ENCODE measurements at regions not wholly inside any gene's neighbourhood (a gene's known extent, or its start where the extent isn't known, plus 50 kb on each side); places are given as distances from the start of the nearest gene placed in this dataset.
"Not testable (repeated sequence)": the region's sequence is repeated elsewhere in the genome, so short reads cannot be mapped to it uniquely, and the experiment has no call there.

DNA sequence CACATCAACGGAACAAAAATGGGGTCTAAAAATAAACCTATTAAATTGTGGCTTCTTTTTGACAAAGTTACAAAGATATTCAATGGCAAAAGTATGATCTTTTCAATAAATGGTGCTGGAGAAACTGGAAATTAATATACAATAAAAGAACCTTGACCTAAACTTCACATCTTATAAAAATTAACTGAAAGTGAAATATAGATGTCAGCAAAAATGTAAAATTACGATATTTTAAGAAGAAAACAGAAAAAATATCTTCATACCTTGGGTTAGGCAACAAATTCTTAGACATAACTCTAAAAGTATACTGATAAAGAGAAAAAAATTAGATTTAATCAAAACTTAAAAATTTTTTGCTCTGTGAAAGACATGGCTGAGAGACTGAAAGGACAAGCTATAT lies 1909.5 kb upstream of the CDH9 start:
- DNase-seq (ENCODE audit: low spot score in 2 of 2) (no peak), FAIRE-seq (no peak)

DNA sequence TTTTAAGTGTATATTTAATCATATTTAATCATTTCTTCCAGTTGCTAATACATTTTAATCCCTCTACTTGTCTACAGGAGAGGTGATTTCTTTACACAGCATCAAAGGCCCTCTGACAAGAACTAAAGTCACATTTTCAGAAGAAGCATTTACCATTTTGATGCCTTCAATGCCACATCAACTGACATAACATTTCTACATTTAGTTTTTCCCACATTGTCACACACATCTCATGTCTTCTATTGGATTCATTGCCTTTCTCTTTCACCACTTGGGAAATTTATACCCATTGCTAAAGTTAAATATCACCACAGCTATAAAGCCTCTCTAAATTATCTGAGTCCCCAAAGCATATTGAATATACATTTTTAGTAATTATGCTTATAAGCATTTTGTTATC lies 1907.5 kb upstream of the CDH9 start:
- FAIRE-seq (no peak), DNase-seq (ENCODE audit: low spot score in 2 of 2) (no peak)

GRCh38 chr5:28929366-28929765 lies 1891.0 kb upstream of the CDH9 start:
- FAIRE-seq; DNase-seq (ENCODE audit: low spot score in 2 of 2): not testable (repeated sequence)

DNA sequence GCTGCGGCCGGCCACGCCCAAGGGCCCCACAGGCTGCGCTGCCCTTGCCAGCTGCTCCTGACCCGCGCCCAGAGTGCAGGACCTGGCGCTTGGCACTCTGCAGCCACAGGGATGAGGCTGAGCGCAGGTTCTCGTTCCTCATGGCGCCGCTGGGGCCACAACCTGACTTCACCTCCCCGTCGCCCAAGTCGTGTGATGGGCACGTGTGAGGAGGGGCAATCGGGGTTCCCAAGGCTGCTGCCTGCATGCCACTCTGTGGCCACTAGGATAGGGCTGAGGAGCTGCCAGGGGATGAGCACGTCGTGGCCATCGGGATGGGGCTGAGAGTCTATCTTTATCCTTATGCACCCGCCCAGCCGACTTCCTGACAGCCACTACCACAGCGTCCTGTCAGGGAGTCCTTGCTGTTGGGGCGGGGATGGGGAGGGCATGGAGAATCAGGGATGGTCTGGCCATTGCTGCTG lies 1890.0 kb upstream of the CDH9 start:
- DNase-seq (ENCODE audit: low spot score in 2 of 2); FAIRE-seq: not testable (repeated sequence)

GRCh38 chr5:28927559-28928326 lies 1889.4 kb upstream of the CDH9 start:
- FAIRE-seq (no peak), DNase-seq (ENCODE audit: low spot score in 2 of 2) (no peak)

DNA sequence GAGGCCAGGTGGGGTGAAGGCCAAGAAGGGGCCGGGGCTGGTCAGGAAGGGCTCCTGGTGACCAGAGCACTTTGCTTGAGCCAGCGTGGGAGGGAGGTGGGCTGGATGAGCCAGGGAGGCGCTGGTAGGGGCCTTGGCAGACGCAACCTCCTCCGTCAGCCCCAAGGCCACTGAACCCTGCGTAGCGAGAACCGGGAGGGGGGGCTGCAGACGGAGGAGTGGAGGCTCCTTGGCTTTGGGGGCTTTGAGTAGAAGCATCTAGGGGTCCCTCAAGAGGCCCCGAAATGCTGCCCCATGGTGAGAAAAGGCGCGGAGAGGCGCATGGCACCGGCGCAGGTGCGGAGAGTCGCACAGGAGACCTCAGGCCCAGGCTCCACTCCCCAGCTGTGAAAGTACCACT lies 1888.0 kb upstream of the CDH9 start:
- FAIRE-seq (no peak), DNase-seq (ENCODE audit: low spot score in 2 of 2) (no peak)

DNA sequence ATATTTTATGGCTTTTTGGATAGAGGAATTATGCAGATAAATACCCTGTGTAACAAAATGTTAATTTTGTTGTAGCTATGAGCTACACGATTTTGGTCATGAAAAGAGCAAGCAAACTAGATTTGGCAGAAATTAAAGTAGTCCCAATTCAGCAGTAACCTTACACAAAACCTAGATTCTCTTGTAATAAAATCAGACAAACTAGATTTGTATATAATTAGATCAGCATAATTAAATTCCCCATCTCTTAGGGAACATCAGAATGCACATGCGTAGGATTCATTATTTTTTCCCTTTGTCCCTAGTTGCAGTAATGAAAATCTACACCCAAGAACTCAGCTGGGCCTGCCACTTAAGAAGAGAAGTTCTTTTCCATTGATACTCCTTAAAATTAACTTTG lies 1879.2 kb upstream of the CDH9 start:
- no peak for FAIRE-seq
- DNase-seq (ENCODE audit: low spot score in 2 of 2): no peak

DNA sequence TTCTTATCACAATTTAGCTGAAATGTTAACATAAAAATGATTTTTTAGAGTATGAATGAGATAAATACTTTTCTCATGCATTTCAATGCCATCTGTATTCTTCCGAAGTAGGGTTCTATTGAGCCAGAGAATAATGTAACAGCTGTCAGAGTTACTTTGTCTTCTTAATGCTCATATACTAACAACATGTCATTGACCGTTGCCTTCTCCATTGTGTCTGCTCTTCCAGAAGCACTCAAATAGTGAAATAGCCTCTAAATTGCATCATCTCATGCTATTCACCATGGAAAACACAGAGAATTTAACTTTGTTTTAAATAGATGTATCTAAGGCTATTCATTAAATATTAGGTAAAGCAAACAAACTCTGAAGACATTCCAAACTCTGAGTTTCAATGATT lies 1875.9 kb upstream of the CDH9 start:
- FAIRE-seq (no peak), DNase-seq (ENCODE audit: low spot score in 2 of 2) (no peak)

- no peak for DNase-seq (ENCODE audit: low spot score in 2 of 2)
- FAIRE-seq: no peak
Measured at GRCh38 chr5:28903643-28904042, 1865.3 kb upstream of the CDH9 start.

- FAIRE-seq: no peak
- no peak for DNase-seq (ENCODE audit: low spot score in 2 of 2)
Measured at GRCh38 chr5:28896949-28897348, 1858.6 kb upstream of the CDH9 start.

GRCh38 chr5:28880936-28881335 lies 1842.5 kb upstream of the CDH9 start:
- DNase-seq (ENCODE audit: low spot score in 2 of 2) (no peak), FAIRE-seq (no peak)

GRCh38 chr5:28877050-28877449 lies 1838.7 kb upstream of the CDH9 start:
- FAIRE-seq (no peak), DNase-seq (ENCODE audit: low spot score in 2 of 2) (no peak)

DNA sequence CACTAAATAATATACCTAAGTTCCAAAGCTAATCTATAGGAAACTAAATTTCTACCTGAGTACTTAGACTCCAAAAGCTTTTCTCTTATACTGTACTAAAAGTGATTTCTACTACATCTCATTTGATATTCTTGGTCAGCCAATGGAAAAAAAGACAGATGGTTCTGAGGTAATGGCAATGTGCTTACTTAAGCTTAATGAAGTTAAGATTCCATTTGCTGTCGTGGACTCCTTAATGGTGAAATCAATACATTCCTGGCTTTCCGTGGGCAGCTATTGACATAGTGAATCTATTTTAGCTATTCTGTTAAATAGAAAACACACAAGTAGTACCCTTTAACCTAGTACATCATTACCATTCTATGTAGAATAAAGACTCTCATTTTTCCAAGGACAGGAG lies 1825.6 kb upstream of the CDH9 start:
- FAIRE-seq: no peak
- DNase-seq (ENCODE audit: low spot score in 2 of 2): no peak

- no peak for FAIRE-seq
Measured at GRCh38 chr5:28862860-28863196, 1824.4 kb upstream of the CDH9 start.

DNA sequence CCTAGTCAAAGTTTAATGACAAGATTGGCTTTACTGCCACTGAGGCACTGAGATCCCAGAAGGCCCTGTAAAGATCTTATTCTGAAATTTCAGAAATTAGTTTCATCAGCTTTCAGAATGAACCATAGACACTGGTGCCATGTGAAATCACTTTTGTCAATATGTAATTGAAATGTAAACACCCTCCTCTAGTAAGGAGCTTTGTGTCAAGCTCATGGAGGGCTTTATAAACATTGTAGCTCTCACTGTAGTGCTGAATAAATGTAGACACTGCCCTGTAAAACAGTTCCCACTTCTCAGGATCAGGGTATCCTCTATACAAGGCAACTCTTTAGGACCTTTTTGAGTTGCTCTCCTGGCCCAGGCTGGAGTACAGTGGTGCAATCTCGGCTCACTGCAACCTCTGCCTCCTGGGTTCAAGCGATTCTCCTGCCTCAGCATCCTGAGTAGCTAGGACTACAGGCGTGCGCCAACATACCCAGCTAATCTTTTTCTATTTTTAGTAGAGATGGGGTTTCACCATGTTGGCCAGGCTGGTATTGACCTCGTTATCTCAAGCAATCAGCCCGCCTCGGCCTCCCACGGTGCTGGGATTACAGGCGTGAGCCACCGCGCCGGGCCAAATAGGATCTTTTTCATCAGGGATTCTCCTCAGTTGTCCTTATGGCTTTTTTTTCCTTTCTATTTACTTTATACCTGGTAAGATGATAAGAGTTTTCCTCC lies 1823.9 kb upstream of the CDH9 start:
- FAIRE-seq (no peak), DNase-seq (ENCODE audit: low spot score in 2 of 2) (no peak)

More at GRCh38 chr5:28862860-28863196, 1824.4 kb upstream of the CDH9 start:
- DNase-seq (ENCODE audit: low spot score in 2 of 2): no peak

- FAIRE-seq (no peak), DNase-seq (ENCODE audit: low spot score in 2 of 2) (no peak)
Measured at GRCh38 chr5:28855626-28856025, 1817.2 kb upstream of the CDH9 start.

DNA sequence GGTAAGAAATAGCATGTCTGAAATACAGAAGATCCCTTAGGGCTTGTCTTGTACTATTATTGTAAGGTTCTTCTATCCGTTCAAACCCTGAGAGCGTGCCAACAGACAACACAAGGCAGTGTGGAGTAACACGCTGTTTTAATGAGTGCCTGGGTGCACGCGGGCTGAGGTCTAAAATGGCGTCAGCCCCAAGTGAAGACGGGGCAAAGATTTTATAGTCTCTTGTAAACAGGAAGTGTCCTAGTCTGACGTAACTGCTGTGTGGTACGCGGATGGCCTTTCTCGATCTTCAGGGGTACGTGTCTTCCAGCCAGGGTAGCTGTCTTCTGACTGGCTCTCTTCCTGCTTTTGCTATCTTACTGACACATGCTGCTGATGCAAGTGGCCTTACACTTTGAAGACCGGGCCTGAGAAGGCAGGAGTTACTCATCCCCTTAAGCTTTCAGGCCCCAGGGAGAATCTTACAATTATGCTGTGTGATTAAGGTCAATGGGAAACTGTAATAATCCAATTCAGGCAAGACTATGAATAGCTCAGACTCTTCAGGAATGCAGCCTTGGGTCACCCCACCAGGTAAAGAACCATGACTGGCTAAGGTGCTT lies 1812.0 kb upstream of the CDH9 start:
- FAIRE-seq (no peak), DNase-seq (ENCODE audit: low spot score in 2 of 2) (no peak)

- no peak for DNase-seq (ENCODE audit: low spot score in 2 of 2)
- no peak for FAIRE-seq
Measured at GRCh38 chr5:28831042-28831441, 1792.7 kb upstream of the CDH9 start.

DNA sequence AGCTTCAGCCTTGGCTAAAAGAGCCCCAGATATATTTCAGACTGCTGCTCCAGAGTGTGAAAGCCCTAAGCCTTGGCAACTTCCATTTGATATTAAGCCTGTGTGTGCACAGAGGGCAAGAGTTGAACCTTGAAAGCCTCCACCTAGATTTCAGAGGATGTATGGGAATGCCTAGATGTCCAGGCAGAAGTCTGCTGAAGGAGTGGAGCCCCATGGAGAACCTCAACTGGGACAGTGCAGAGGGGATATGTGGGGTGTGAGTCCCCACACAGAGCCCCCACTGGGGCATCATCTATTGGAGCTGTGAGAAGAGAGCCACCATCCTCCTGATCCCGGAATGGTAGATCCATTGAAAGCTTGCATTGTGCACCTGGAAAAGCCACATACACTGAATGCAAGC lies 1784.8 kb upstream of the CDH9 start:
- no peak for FAIRE-seq
- no peak for DNase-seq (ENCODE audit: low spot score in 2 of 2)

DNA sequence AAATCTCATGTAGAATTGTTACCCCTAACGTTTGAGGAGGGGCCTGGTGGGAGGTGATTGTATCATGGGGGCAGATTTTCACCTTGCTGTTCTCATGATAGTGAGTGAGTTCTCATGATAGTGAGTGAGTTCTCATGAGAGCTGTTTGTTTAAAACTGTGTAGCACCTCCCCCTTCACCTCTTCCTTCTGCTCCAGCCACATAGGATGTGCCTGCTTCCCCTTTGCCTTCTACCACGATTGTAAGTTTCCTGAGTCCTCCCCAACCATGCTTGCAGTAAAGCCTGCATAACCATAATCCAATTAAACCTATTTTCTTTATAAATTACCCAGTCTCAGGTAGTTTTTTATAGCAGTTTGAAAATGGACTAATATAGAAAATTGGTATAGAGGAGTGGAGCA lies 1783.7 kb upstream of the CDH9 start:
- no peak for FAIRE-seq
- DNase-seq (ENCODE audit: low spot score in 2 of 2): no peak

DNA sequence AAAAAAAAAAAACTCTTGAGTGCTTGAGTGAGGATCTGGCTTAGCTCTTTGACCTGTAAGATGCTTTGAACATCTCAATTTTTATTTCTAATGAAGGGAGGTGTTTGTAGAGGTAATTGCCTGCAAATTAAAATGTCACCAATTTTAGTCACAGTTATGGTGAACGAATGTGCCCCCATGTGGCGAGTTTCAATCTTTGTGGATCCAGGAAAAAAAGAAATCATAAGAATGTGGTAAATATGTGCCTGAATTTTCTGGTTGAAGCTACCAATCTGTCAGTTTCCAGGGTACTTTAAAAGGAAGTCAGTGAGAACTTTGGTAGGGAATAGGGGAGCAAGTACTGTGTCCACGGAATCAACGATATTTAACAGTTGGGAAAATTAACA lies 1772.4 kb upstream of the CDH9 start:
- DNase-seq (ENCODE audit: low spot score in 2 of 2) (peak in 1 of 2 donors; percentile 6), FAIRE-seq (no peak)

All from frontal cortex (tissue), 3 donors.